ENCODE measurements at regions not wholly inside any gene's neighbourhood (a gene's known extent, or its start where the extent isn't known, plus 50 kb on each side); places are given as distances from the start of the nearest gene placed in this dataset.

DNA sequence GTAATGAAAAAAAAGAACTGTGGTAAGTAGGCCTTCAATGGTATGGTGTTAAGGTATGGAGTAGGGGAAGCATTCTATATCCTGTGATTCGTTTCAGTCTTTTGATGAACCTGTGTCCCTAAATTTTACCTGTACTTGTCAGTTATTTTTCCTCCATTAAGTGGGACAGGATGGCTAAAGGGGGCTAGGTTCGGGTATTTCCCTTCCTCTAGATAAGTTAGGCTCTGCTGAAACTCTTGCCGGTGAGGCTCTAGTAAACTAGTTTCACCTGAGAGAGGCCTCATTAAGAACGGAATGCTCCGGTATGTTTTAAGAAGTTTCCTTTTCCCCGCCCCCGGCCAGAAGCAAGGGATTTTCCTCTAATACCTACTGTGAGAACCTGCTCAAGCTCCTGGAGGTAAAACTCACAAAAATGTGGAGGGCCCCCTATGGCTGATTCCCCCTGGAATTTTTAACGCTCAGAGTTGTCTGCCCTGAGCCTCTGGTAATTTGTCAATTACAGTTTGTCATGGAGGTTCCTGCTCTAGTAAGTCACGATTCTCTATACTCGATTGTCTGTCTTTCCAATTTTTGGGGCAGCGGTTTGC lies 87.7 kb downstream of the MACIR start:
- DNase-seq (ENCODE audit: low read depth, low spot score): peak; percentile 82

DNA sequence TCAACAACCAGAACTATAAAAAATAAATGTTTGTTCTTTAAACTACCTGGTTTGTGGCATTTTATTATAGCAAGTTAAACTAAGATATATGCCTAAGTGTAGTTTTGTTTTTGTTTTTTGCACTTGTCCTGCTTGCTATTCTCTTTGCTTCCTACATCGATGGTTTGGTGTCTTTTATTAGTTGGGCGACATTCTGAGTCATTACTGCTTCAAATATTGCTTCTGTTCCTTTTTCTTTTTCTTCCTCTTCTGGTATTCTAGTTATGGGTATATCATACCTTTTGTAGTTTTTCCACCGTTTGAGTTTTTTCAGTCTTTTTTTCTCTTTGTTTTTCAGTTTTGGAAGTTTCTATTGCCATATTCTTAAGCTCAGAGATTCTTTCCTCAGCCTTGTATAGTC lies 86.9 kb downstream of the MACIR start:
- no peak for DNase-seq (ENCODE audit: low read depth, low spot score)

- DNase-seq (ENCODE audit: low read depth, low spot score): no peak
Observed at GRCh38 chr5:103340717-103341388, 82.3 kb downstream of the MACIR start.

- no peak for DNase-seq (ENCODE audit: low read depth, low spot score)
Observed at GRCh38 chr5:103340132-103340531, 81.6 kb downstream of the MACIR start.

DNA sequence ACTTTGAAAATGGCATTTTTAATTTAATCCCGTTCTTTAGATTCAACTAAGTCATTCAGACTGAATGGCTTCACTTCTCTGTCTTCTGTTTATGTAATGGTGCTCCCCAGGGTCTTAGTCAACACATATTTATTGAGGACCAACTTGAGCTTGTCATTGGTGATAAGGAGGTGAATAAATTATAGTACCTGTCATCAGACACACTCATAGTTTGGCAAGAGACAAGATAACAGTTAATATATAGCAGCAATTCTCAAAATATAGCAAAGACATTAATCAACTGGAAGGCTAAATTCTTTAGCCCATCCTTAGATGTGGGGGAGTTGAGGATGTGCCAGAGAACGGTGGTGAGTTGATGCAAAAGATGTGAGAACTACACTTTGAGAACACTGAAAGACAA lies 78.4 kb downstream of the MACIR start:
- DNase-seq (ENCODE audit: low read depth, low spot score): no peak

GRCh38 chr5:103333376-103333775 lies 74.8 kb downstream of the MACIR start:
- DNase-seq (ENCODE audit: low read depth, low spot score): no peak

- no peak for DNase-seq (ENCODE audit: low read depth, low spot score)
Observed at GRCh38 chr5:103330875-103331274, 72.3 kb downstream of the MACIR start.
